GM21526 (cell line): ENCODE measurements at regions not wholly inside any gene's neighbourhood (a gene's known extent, or its start where the extent isn't known, plus 50 kb on each side); places are given as distances from the start of the nearest gene placed in this dataset.

Experiments used
- ATAC-seq: cut with Tn5 transposase; IDR thresholded peaks from one replicate; pipeline ENCODE4 v1.9.1; 2021; ENCODE audit warnings: moderate library complexity; ENCODE audit not compliant: unreplicated experiment, low FRiP score

GRCh38 chr1:217014066-217014465 is 290.8 kb upstream of the ESRRG start:
- no peak for ATAC-seq

GRCh38 chr1:217012659-217013058 is 289.4 kb upstream of the ESRRG start:
- ATAC-seq: no peak

GRCh38 chr1:217011097-217011496 is 287.9 kb upstream of the ESRRG start:
- no peak for ATAC-seq

- no peak for ATAC-seq
Measured at GRCh38 chr1:217010253-217010652, 287.0 kb upstream of the ESRRG start.

GRCh38 chr1:217009376-217009775 is 286.1 kb upstream of the ESRRG start:
- no peak for ATAC-seq

- no peak for ATAC-seq
Measured at GRCh38 chr1:217004776-217005436, 281.7 kb upstream of the ESRRG start.

GRCh38 chr1:217003355-217003754 is 280.1 kb upstream of the ESRRG start:
- no peak for ATAC-seq

- ATAC-seq: no peak
Measured at GRCh38 chr1:216997831-216998230, 274.6 kb upstream of the ESRRG start.

- ATAC-seq: no peak
Measured at GRCh38 chr1:216997069-216997468, 273.8 kb upstream of the ESRRG start.

GRCh38 chr1:216984536-216984935 is 261.3 kb upstream of the ESRRG start:
- no peak for ATAC-seq

GRCh38 chr1:216983823-216984222 is 260.6 kb upstream of the ESRRG start:
- no peak for ATAC-seq

- ATAC-seq: no peak
Measured at GRCh38 chr1:216961516-216961915, 238.3 kb upstream of the ESRRG start.

GRCh38 chr1:216960716-216961115 is 237.5 kb upstream of the ESRRG start:
- no peak for ATAC-seq

GRCh38 chr1:216958569-216958968 is 235.3 kb upstream of the ESRRG start:
- no peak for ATAC-seq

GRCh38 chr1:216953495-216953894 is 230.3 kb upstream of the ESRRG start:
- no peak for ATAC-seq

- no peak for ATAC-seq
Measured at GRCh38 chr1:216952864-216953263, 229.6 kb upstream of the ESRRG start.

- no peak for ATAC-seq
Measured at GRCh38 chr1:216945538-216946080, 222.4 kb upstream of the ESRRG start.

- ATAC-seq: no peak
Measured at GRCh38 chr1:216944864-216945510, 221.8 kb upstream of the ESRRG start.

- no peak for ATAC-seq
Measured at GRCh38 chr1:216937491-216937890, 214.3 kb upstream of the ESRRG start.

- ATAC-seq: no peak
Measured at GRCh38 chr1:216936779-216937178, 213.6 kb upstream of the ESRRG start.

GRCh38 chr1:216935901-216936300 is 212.7 kb upstream of the ESRRG start:
- ATAC-seq: no peak

- no peak for ATAC-seq
Measured at GRCh38 chr1:216932424-216932823, 209.2 kb upstream of the ESRRG start.
